GM23338 (cell line): ENCODE measurements at regions not wholly inside any gene's neighbourhood (a gene's known extent, or its start where the extent isn't known, plus 50 kb on each side); places are given as distances from the start of the nearest gene placed in this dataset.

Experiments
- ATAC-seq: fragments of 200-7000 bp; cut with Tn5 transposase; 3 replicates; pipeline ENCODE4 v1.9.1; 2020
- DNase-seq: peaks from one replicate; pipeline ENCODE4 v3.0.0-alpha.2; 2015; ENCODE audit warnings: low spot score
- H2AFZ ChIP-seq: fragments of 200-600 bp; sonication (generic); 2 replicates; pipeline ENCODE4 v1.8.0; 2016; ENCODE audit warnings: antibody characterized with exemption, mild to moderate bottlenecking, moderate library complexity
- H3F3A ChIP-seq: fragments of 200-600 bp; sonication (generic); replicated peaks from 2 replicates; pipeline ENCODE4 v1.8.0; 2017; ENCODE audit warnings: antibody characterized with exemption, mixed run types, low read depth
- H3K27ac ChIP-seq: fragments of 200-600 bp; sonication (generic); 2 replicates; pipeline ENCODE4 v1.6.1; 2016; ENCODE audit warnings: low read depth
- H3K27me3 ChIP-seq: fragments of 200-600 bp; sonication (generic); 2 replicates; pipeline ENCODE4 v1.8.0; 2016; ENCODE audit warnings: mild to moderate bottlenecking, mixed run types, moderate library complexity; ENCODE audit not compliant: insufficient read depth
- H3K36me3 ChIP-seq: fragments of 200-600 bp; sonication (generic); 2 replicates; pipeline ENCODE4 v1.8.0; 2016; ENCODE audit warnings: mild to moderate bottlenecking; ENCODE audit not compliant: insufficient read depth
- H3K4me1 ChIP-seq: fragments of 200-600 bp; sonication (generic); 2 replicates; pipeline ENCODE4 v1.8.0; 2016; ENCODE audit warnings: mild to moderate bottlenecking, moderate library complexity; ENCODE audit not compliant: insufficient read depth
- H3K4me2 ChIP-seq: fragments of 200-600 bp; sonication (generic); 2 replicates; pipeline ENCODE4 v1.7.1; 2017; ENCODE audit warnings: mixed run types
- H3K4me3 ChIP-seq: fragments of 200-600 bp; sonication (generic); 2 replicates; pipeline ENCODE4 v1.6.1; 2016; ENCODE audit warnings: mixed run types
- H3K79me2 ChIP-seq: fragments of 200-600 bp; sonication (generic); replicated peaks from 2 replicates; pipeline ENCODE4 v1.8.0; 2017; ENCODE audit warnings: mild to moderate bottlenecking; ENCODE audit not compliant: insufficient read depth
- H3K9me2 ChIP-seq: fragments of 200-600 bp; sonication (generic); 2 replicates; pipeline ENCODE4 v1.8.0; 2017; ENCODE audit not compliant: insufficient read depth
- H4K20me1 ChIP-seq: fragments of 200-600 bp; sonication (generic); replicated peaks from 2 replicates; pipeline ENCODE4 v1.8.0; 2017; ENCODE audit warnings: mild to moderate bottlenecking; ENCODE audit not compliant: insufficient read depth
- H3K27ac Mint-ChIP-seq: 2 replicates; pipeline ENCODE4 v1.8.0; 2020; ENCODE audit warnings: inconsistent platforms, mild to moderate bottlenecking, moderate library complexity, mixed read lengths
- H3K27me3 Mint-ChIP-seq: 3 replicates; pipeline ENCODE4 v1.8.0; 2022; ENCODE audit warnings: low read depth, mild to moderate bottlenecking, moderate library complexity, mixed read lengths, inconsistent platforms; ENCODE audit not compliant: insufficient read depth, poor library complexity
- H3K36me3 Mint-ChIP-seq: 3 replicates; pipeline ENCODE4 v1.8.0; 2021; ENCODE audit warnings: low read depth, mild to moderate bottlenecking, inconsistent platforms, moderate library complexity, mixed read lengths
- H3K4me1 Mint-ChIP-seq: 3 replicates; pipeline ENCODE4 v1.8.0; 2020; ENCODE audit warnings: mild to moderate bottlenecking, inconsistent platforms, mixed read lengths
- H3K4me3 Mint-ChIP-seq: 3 replicates; pipeline ENCODE4 v1.8.0; 2021; ENCODE audit warnings: moderate library complexity, mild to moderate bottlenecking, inconsistent platforms, mixed read lengths
- H3K9me3 Mint-ChIP-seq: 3 replicates; pipeline ENCODE4 v1.8.0; 2020; ENCODE audit warnings: moderate library complexity, mild to moderate bottlenecking, inconsistent platforms, mixed read lengths
- CREB1 ChIP-seq: fragments of 250-450 bp; sonication (Bioruptor Pico); IDR thresholded peaks from 2 replicates; pipeline ENCODE4 v1.5.0; 2020; ENCODE audit warnings: low read depth, mild to moderate bottlenecking, moderate library complexity
- CTCF ChIP-seq, 2 experiments: fragments of 200-600 bp in 1 of 2; sonication (generic) in 1 of 2; conservative IDR thresholded peaks; 2 replicates each; pipeline versions ENCODE4 v1.5.1 to v1.6.1; 2016 to 2017; ENCODE audit warnings: antibody characterized with exemption in 2 of 2, low read depth in 2 of 2, mild to moderate bottlenecking in 2 of 2, moderate library complexity in 1 of 2
- ETS1 ChIP-seq: IDR thresholded peaks from 2 replicates; pipeline ENCODE4 v1.6.1; 2016; ENCODE audit warnings: antibody characterized with exemption
- EZH2 ChIP-seq: fragments of 200-600 bp; sonication (generic); IDR thresholded peaks from one replicate; pipeline ENCODE4 v1.8.0; 2017; ENCODE audit warnings: antibody characterized with exemption, mild to moderate bottlenecking, low read depth; ENCODE audit not compliant: unreplicated experiment
- EZH2phosphoT487 ChIP-seq: fragments of 200-600 bp; sonication (generic); IDR thresholded peaks from one replicate; pipeline ENCODE4 v1.8.1; 2018; ENCODE audit warnings: antibody characterized with exemption; ENCODE audit not compliant: unreplicated experiment
- JUNB ChIP-seq: IDR thresholded peaks from one replicate; pipeline ENCODE4 v1.6.1; 2016; ENCODE audit warnings: antibody characterized with exemption; ENCODE audit not compliant: unreplicated experiment
- NANOG ChIP-seq: IDR thresholded peaks from 2 replicates; pipeline ENCODE4 v1.6.1; 2016; ENCODE audit warnings: antibody characterized with exemption, borderline replicate concordance
- POLR2AphosphoS5 ChIP-seq: IDR thresholded peaks from 2 replicates; pipeline ENCODE4 v1.6.1; 2016; ENCODE audit warnings: antibody characterized with exemption, low read depth
- STAT1 ChIP-seq: IDR thresholded peaks from one replicate; pipeline ENCODE4 v1.6.1; 2016; ENCODE audit warnings: antibody characterized with exemption; ENCODE audit not compliant: unreplicated experiment
- ZNF114 ChIP-seq: fragments of 250-450 bp; sonication (Bioruptor Pico); IDR thresholded peaks from 2 replicates; pipeline ENCODE4 v1.5.0; 2020; ENCODE audit warnings: mild to moderate bottlenecking, moderate library complexity
- ZNF331 ChIP-seq: fragments of 250-450 bp; sonication (Bioruptor Pico); IDR thresholded peaks from 2 replicates; pipeline ENCODE4 v1.5.0; 2020; ENCODE audit warnings: low read depth, mild to moderate bottlenecking, moderate library complexity
- ZNF462 ChIP-seq: fragments of 250-450 bp; sonication (Bioruptor Pico); IDR thresholded peaks from 2 replicates; pipeline ENCODE4 v1.5.0; 2020; ENCODE audit warnings: mild to moderate bottlenecking, moderate library complexity
- TF ChIP-seq, protein P1 (sequence below): IDR thresholded peaks from one replicate; pipeline ENCODE4 v1.6.1; 2018; ENCODE audit warnings: antibody characterized with exemption; ENCODE audit not compliant: unreplicated experiment

GRCh38 chr12:131622422-131622955 lies 88.4 kb upstream of the SFSWAP start:
- H3K27me3 ChIP-seq, result no peaks in the 10 kb centered on the region
- H4K20me1 ChIP-seq, result no peaks in the 10 kb centered on the region
- no peak overlapping the region for H2AFZ ChIP-seq
- H3K9me2 ChIP-seq, result no peaks in the 10 kb centered on the region
- no peaks in the 10 kb centered on the region for H3K79me2 ChIP-seq
- Mint-ChIP-seq H3K4me3 (no peak overlapping the region), H3K27me3 (peaks cover 5% of the 10 kb centered on the region), H3K9me3 (no peaks in the 10 kb centered on the region), H3K4me1 (peaks cover 34% of the 10 kb centered on the region), H3K27ac (no peak overlapping the region), H3K36me3 (no peaks in the 10 kb centered on the region)
- H3K27ac ChIP-seq, result no peak overlapping the region
- TF ChIP-seq ZNF462 (CRISPR knock-in tag) (no peak), ZNF114 (CRISPR knock-in tag) (no peak), STAT1 (no peak), EZH2phosphoT487 (no peak), JUNB (no peak), EZH2 (no peak), CREB1 (CRISPR knock-in tag) (no peak), CTCF (conservative IDR thresholded peaks at IDR 0.05; ENCODE audit: low read depth in 2 of 2) (no peak), ETS1 (no peak), ZNF331 (CRISPR knock-in tag) (no peak), POLR2AphosphoS5 (no peak), NANOG (no peak)
- TF ChIP-seq, protein P1, sequence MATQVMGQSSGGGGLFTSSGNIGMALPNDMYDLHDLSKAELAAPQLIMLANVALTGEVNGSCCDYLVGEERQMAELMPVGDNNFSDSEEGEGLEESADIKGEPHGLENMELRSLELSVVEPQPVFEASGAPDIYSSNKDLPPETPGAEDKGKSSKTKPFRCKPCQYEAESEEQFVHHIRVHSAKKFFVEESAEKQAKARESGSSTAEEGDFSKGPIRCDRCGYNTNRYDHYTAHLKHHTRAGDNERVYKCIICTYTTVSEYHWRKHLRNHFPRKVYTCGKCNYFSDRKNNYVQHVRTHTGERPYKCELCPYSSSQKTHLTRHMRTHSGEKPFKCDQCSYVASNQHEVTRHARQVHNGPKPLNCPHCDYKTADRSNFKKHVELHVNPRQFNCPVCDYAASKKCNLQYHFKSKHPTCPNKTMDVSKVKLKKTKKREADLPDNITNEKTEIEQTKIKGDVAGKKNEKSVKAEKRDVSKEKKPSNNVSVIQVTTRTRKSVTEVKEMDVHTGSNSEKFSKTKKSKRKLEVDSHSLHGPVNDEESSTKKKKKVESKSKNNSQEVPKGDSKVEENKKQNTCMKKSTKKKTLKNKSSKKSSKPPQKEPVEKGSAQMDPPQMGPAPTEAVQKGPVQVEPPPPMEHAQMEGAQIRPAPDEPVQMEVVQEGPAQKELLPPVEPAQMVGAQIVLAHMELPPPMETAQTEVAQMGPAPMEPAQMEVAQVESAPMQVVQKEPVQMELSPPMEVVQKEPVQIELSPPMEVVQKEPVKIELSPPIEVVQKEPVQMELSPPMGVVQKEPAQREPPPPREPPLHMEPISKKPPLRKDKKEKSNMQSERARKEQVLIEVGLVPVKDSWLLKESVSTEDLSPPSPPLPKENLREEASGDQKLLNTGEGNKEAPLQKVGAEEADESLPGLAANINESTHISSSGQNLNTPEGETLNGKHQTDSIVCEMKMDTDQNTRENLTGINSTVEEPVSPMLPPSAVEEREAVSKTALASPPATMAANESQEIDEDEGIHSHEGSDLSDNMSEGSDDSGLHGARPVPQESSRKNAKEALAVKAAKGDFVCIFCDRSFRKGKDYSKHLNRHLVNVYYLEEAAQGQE, result no peak
- H3K4me1 ChIP-seq, result peaks cover 14% of the 10 kb centered on the region; the same call in 1 of the 2 replicates
- no peak overlapping the region for H3K4me2 ChIP-seq
- no peak for DNase-seq
- H3K36me3 ChIP-seq, result no peaks in the 10 kb centered on the region
- no peak; the same call in 2 of the 3 replicates for ATAC-seq
- H3F3A ChIP-seq, result 0 out of 2 replicates have a peak, but pooled peaks cover 2% of the 10 kb centered on the region
- H3K4me3 ChIP-seq, result no peak overlapping the region
